ENCODE measurements at regions not wholly inside any gene's neighbourhood (a gene's known extent, or its start where the extent isn't known, plus 50 kb on each side); places are given as distances from the start of the nearest gene placed in this dataset.

DNA sequence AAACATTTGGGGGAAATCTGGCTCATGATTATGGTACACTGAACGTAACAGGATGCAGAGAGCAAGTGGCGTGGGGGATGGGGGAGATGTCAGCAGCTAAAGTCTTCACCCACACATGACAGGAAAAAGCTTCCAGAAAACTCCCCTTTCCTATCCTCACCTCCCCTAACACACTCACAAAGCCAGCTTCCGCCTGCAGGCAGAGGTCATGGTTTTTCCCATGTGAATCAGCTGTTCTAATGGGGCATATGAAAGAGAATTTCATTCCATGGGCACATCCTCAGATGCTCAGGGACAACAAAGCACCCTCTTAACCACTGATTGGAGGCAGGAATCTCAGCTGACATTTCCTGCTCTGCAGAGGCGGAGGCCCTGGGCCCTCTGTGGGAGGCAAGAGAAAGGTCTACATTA is 129.1 kb downstream of the TSN start:
- TF ChIP-seq EZH2 (IDR thresholded peaks at IDR 0.05; ENCODE audit: insufficient read depth, poor library complexity, severe bottlenecking) (no peak), EZH2phosphoT487 (IDR thresholded peaks at IDR 0.05; ENCODE audit: insufficient read depth, low read depth) (no peak)
